MM.1S (cell line): ENCODE measurements at regions not wholly inside any gene's neighbourhood (a gene's known extent, or its start where the extent isn't known, plus 50 kb on each side); places are given as distances from the start of the nearest gene placed in this dataset.

Source experiments
- DNase-seq: peaks from one replicate; pipeline ENCODE4 v3.0.0-alpha.2; 2015
- H2AFZ ChIP-seq: fragments of 300-600 bp; sonication (generic); 2 replicates; pipeline ENCODE4 v1.6.0; 2016; ENCODE audit warnings: antibody characterized with exemption, low read length
- H3F3A ChIP-seq: fragments of 300-600 bp; sonication (generic); 2 replicates; pipeline ENCODE4 v1.6.1; 2016; ENCODE audit warnings: mild to moderate bottlenecking, antibody characterized with exemption, low read length, moderate library complexity, mixed read lengths; ENCODE audit not compliant: insufficient read depth
- H3K27ac ChIP-seq: fragments of 300-600 bp; sonication (generic); 2 replicates; pipeline ENCODE4 v1.5.1; 2016; ENCODE audit warnings: mild to moderate bottlenecking, low read length
- H3K27me3 ChIP-seq: fragments of 300-600 bp; sonication (generic); replicated peaks from 2 replicates; pipeline ENCODE4 v1.6.0; 2016; ENCODE audit warnings: low read length; ENCODE audit not compliant: insufficient read depth
- H3K36me3 ChIP-seq: fragments of 300-600 bp; sonication (generic); replicated peaks from 2 replicates; pipeline ENCODE4 v1.6.1; 2016; ENCODE audit warnings: mild to moderate bottlenecking, low read length, mixed read lengths; ENCODE audit not compliant: insufficient read depth
- H3K4me1 ChIP-seq: fragments of 300-600 bp; sonication (generic); 2 replicates; pipeline ENCODE4 v1.6.1; 2016; ENCODE audit warnings: low read length, mixed read lengths
- H3K4me2 ChIP-seq: fragments of 300-600 bp; sonication (generic); 2 replicates; pipeline ENCODE4 v1.6.0; 2016; ENCODE audit warnings: low read depth, low read length
- H3K4me3 ChIP-seq: fragments of 300-600 bp; sonication (generic); 2 replicates; pipeline ENCODE4 v1.5.1; 2016; ENCODE audit warnings: low read length, mixed read lengths
- H3K79me2 ChIP-seq: fragments of 300-600 bp; sonication (generic); 2 replicates; pipeline ENCODE4 v1.6.1; 2016; ENCODE audit warnings: mixed run types, low read length, mixed read lengths
- H3K9ac ChIP-seq: fragments of 300-600 bp; sonication (generic); 2 replicates; pipeline ENCODE4 v1.6.1; 2016; ENCODE audit warnings: low read length, mixed read lengths
- H3K9me2 ChIP-seq: fragments of 300-600 bp; sonication (generic); replicated peaks from 2 replicates; pipeline ENCODE4 v1.6.1; 2016; ENCODE audit warnings: mild to moderate bottlenecking, low read length, mixed read lengths; ENCODE audit not compliant: insufficient read depth
- H3K9me3 ChIP-seq: fragments of 300-600 bp; sonication (generic); replicated peaks from 2 replicates; pipeline ENCODE4 v1.6.1; 2016; ENCODE audit warnings: mild to moderate bottlenecking, low read length, mixed read lengths; ENCODE audit not compliant: insufficient read depth
- H4K20me1 ChIP-seq: fragments of 300-600 bp; sonication (generic); 2 replicates; pipeline ENCODE4 v1.6.1; 2016; ENCODE audit warnings: mild to moderate bottlenecking, low read length, moderate library complexity, mixed read lengths; ENCODE audit not compliant: insufficient read depth
- EZH2 ChIP-seq: fragments of 300-600 bp; sonication (generic); optimal IDR thresholded peaks from 2 replicates; pipeline ENCODE3; 2017; ENCODE audit warnings: low read depth, mild to moderate bottlenecking, antibody characterized with exemption, low read length, mixed read lengths
- EZH2phosphoT487 ChIP-seq: fragments of 300-600 bp; sonication (generic); IDR thresholded peaks from 2 replicates; pipeline ENCODE4 v1.6.1; 2018; ENCODE audit warnings: antibody characterized with exemption, low read length
- TF ChIP-seq, protein P1 (sequence below): fragments of 300-600 bp; sonication (generic); IDR thresholded peaks from 2 replicates; pipeline ENCODE4 v1.5.1; 2016; ENCODE audit warnings: antibody characterized with exemption, low read length, mixed read lengths

DNA sequence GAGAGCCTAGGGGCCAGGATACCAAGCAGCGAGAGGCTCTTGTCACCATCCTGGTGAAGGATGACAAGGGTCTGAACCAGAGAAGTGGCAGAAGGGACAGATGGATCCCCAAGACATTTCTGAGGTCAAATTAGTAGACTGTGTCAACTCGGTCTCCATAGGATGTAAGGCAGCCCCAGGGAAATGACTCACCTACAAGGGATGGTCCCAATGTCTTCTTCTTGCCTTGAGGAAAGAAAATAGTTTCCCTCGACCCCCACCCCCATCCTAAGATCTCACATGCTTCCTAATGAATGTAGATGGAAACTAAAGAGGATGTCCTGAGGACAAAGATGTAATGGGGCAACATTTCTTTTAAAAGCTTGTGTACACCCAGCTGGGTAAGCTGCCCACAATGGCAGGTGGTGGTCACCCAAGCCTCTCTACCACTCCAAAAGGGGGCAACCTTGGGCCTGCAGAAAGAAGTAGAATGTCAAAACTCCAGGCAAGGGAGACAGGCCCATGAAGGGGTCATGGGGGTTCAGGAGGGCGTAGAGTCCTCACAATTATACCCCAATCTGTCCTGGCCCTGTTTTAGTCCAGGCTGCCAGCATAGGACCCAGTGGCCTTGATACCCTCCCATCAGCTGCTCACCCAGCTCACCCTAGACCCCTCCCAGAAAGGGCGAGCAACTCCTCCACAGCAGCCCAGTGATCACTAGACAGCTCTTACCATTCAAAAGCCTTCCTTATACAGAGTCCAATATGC is 187.4 kb downstream of the ACTL7B start:
- no peaks in the 10 kb centered on the region for H4K20me1 ChIP-seq
- H3K4me3 ChIP-seq: no peak overlapping the region
- no peaks in the 10 kb centered on the region for H3K27me3 ChIP-seq
- no peaks in the 10 kb centered on the region for H3K79me2 ChIP-seq
- H3K9me2 ChIP-seq: no peaks in the 10 kb centered on the region
- no peak overlapping the region for H3K9ac ChIP-seq
- H2AFZ ChIP-seq: no peak overlapping the region
- H3K36me3 ChIP-seq: no peaks in the 10 kb centered on the region
- no peaks in the 10 kb centered on the region for H3K4me1 ChIP-seq
- no peak overlapping the region for H3K27ac ChIP-seq
- DNase-seq: no peak
- no peak overlapping the region for H3K4me2 ChIP-seq
- no peaks in the 10 kb centered on the region for H3K9me3 ChIP-seq
- TF ChIP-seq EZH2phosphoT487 (no peak), EZH2 (no peak)
- TF ChIP-seq, protein P1, sequence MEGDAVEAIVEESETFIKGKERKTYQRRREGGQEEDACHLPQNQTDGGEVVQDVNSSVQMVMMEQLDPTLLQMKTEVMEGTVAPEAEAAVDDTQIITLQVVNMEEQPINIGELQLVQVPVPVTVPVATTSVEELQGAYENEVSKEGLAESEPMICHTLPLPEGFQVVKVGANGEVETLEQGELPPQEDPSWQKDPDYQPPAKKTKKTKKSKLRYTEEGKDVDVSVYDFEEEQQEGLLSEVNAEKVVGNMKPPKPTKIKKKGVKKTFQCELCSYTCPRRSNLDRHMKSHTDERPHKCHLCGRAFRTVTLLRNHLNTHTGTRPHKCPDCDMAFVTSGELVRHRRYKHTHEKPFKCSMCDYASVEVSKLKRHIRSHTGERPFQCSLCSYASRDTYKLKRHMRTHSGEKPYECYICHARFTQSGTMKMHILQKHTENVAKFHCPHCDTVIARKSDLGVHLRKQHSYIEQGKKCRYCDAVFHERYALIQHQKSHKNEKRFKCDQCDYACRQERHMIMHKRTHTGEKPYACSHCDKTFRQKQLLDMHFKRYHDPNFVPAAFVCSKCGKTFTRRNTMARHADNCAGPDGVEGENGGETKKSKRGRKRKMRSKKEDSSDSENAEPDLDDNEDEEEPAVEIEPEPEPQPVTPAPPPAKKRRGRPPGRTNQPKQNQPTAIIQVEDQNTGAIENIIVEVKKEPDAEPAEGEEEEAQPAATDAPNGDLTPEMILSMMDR: no peak
- H3F3A ChIP-seq: no peaks in the 10 kb centered on the region

DNA sequence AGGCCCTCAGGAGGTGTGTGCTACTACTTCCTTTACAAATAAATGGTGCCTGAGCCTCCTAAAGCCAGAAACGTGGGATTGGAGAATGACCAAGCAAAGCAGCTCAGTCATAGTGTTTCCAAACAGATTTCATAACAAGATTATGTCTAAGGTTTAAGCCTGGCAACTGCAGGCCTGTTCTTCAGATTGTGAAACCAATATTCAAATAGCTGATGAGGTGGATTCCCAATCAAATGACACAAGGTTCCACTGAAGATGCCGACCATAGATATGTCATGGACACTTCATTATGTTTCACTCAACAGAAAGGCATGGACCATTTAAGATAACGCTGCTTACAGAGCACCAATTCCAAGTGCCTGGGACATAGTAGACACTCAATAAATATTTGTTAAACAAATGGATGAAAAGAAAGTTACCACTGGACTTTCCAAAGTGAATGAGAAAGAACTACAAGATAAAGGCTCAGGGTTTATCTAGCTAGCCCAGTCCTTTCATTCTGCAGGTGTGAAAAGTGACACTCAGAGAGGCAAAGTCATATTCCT is 189.5 kb downstream of the ACTL7B start:
- H3K27me3 ChIP-seq: no peaks in the 10 kb centered on the region
- no peak for DNase-seq
- H3K36me3 ChIP-seq: no peaks in the 10 kb centered on the region
- H2AFZ ChIP-seq: no peak overlapping the region
- TF ChIP-seq EZH2phosphoT487 (no peak), EZH2 (no peak)
- TF ChIP-seq, protein P1: no peak
- H3K9ac ChIP-seq: no peak overlapping the region
- no peaks in the 10 kb centered on the region for H3K9me2 ChIP-seq
- H3K4me2 ChIP-seq: no peak overlapping the region
- H3K27ac ChIP-seq: no peak overlapping the region
- H4K20me1 ChIP-seq: no peaks in the 10 kb centered on the region
- no peak overlapping the region for H3K4me3 ChIP-seq
- no peaks in the 10 kb centered on the region for H3F3A ChIP-seq
- no peaks in the 10 kb centered on the region for H3K79me2 ChIP-seq
- no peaks in the 10 kb centered on the region for H3K4me1 ChIP-seq
- H3K9me3 ChIP-seq: no peaks in the 10 kb centered on the region

DNA sequence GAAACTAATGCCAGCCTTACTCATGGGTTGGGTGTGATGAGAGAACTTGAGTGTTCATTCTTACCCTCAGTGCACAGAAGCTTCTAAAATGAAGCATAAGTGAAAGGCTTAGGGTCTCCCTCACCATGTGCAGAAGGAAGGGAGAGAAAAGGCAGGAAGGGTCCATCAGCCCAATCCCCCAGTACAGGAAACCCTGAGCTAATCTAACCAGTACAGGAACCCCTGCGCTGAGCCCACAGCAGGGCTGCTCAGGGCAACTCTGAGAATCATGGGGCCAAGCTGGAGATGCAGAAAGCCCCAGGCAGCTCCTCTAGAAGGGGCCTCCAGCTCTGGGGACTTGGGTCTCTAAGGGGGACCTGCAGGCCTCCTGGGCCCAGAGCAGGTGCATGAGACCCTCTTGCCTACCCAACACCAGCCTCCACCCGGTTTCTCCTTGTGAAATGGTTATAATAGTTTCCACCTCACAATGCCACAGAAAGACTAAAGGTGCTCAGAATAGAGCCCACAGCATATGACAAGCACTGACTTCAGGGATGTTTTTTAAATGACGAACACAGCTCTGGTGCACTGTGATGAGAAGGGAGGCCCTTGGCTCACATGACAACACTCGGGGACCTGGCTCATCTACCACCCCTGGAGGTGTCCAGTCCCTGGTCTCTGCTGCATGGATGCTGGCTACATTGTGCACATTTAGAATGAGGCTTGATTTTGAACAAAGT is 190.1 kb downstream of the ACTL7B start:
- Histone ChIP-seq H3K9me2 (no peaks in the 10 kb centered on the region), H3K4me2 (no peak overlapping the region), H3K79me2 (no peaks in the 10 kb centered on the region), H3K36me3 (no peaks in the 10 kb centered on the region), H3K27me3 (no peaks in the 10 kb centered on the region), H3K9ac (no peak overlapping the region), H2AFZ (no peak overlapping the region), H3K4me3 (no peak overlapping the region), H3K4me1 (no peaks in the 10 kb centered on the region), H3K9me3 (no peaks in the 10 kb centered on the region), H3F3A (no peaks in the 10 kb centered on the region), H3K27ac (no peak overlapping the region), H4K20me1 (no peaks in the 10 kb centered on the region)
- TF ChIP-seq EZH2phosphoT487 (no peak), EZH2 (no peak)
- TF ChIP-seq, protein P1: no peak
- DNase-seq: no peak
